Heart left ventricle (tissue), 13 donors: ENCODE measurements at regions not wholly inside any gene's neighbourhood (a gene's known extent, or its start where the extent isn't known, plus 50 kb on each side); places are given as distances from the start of the nearest gene placed in this dataset.

Experiments
- POLR2A ChIP-seq, 2 donors: fragments of 450-650 bp; IDR thresholded peaks; one replicate each; pipeline ENCODE4 v1.6.1; 2017; ENCODE audit warnings: antibody characterized with exemption in 2 of 2, mild to moderate bottlenecking in 2 of 2, moderate library complexity in 2 of 2
- TF ChIP-seq, protein P1 (sequence below), 12 donors: fragments of 200-600 bp; sonication (generic) in 4 of 12; IDR thresholded peaks; one replicate each; pipeline versions ENCODE4 v1.5.0 to v1.8.0; 2018 to 2022; ENCODE audit warnings: antibody characterized with exemption in 12 of 12, mild to moderate bottlenecking in 5 of 12
- donor health status: ischemic (EF 13 %, LVEDD 7.1; RV severe dilation, severe dysfunction).
- donor health status: DM: no; HTN: yes; CAD: no.
- donor health status: DM: no; HTN: no; CAD: no.
- donor health status: ischemic (EF 25% LVEDD 6.9; RV normal size, moderate dysfunction).
- donor health status: ischemic (EF 25% LVEDD 5.7; RV mildly dilated, moderate dysfunction).
- donor health status: ischemic (EF 35%, LVEDD 5.7; RV mildly dilated, moderate dysfunction).
- donor health status: nonischemic (EF 11% LVEDD 7.7; RV severe dilation, severe dysfunction).
- donor health status: DM: yes; HTN: yes; CAD: no.
- donor health status: PGD.
- donor health status: ischemic (EF 29% LVEDD 5.4; RV normal size, mild dysfunction).
- donor health status: nonischemic (EF 23%, LVEDD 6.1; RV moderate dilation, normal function).

DNA sequence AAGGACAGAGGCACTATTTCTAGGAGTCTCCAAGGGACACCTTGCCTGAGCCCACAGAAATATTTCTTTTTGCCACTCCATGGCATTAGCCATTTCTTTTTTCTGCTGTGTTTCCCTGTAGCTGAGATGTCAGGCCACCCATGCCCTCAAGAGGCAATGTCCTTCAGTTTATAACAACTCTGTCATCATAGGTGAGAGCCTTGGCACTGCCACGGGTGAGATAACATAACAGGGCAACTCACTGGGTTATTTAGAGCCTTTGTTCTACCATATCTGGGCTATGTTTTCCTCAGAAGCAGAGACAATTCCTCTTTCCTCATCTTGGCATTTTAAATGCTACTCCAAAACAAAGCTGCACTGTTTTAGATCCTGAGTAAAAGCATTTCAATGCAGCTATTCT is 99.9 kb upstream of the MAOA start:
- TF ChIP-seq, protein P1, sequence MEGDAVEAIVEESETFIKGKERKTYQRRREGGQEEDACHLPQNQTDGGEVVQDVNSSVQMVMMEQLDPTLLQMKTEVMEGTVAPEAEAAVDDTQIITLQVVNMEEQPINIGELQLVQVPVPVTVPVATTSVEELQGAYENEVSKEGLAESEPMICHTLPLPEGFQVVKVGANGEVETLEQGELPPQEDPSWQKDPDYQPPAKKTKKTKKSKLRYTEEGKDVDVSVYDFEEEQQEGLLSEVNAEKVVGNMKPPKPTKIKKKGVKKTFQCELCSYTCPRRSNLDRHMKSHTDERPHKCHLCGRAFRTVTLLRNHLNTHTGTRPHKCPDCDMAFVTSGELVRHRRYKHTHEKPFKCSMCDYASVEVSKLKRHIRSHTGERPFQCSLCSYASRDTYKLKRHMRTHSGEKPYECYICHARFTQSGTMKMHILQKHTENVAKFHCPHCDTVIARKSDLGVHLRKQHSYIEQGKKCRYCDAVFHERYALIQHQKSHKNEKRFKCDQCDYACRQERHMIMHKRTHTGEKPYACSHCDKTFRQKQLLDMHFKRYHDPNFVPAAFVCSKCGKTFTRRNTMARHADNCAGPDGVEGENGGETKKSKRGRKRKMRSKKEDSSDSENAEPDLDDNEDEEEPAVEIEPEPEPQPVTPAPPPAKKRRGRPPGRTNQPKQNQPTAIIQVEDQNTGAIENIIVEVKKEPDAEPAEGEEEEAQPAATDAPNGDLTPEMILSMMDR (IDR thresholded peaks at IDR 0.05): no peak
- TF ChIP-seq POLR2A (IDR thresholded peaks at IDR 0.05): no peak
